Trophoblast cell (in vitro differentiated cells and primary cell): ENCODE measurements at regions not wholly inside any gene's neighbourhood (a gene's known extent, or its start where the extent isn't known, plus 50 kb on each side); places are given as distances from the start of the nearest gene placed in this dataset.

ENCODE experiments used
- DNase-seq, 2 donors: peaks; one replicate each; pipeline ENCODE4 v3.0.0-alpha.2; 2016
- H2AFZ ChIP-seq: 2 replicates; pipeline ENCODE4 v1.6.1; 2013; ENCODE audit warnings: low read length, moderate library complexity, mild to moderate bottlenecking; ENCODE audit not compliant: insufficient read depth, poor library complexity
- H2AK5ac ChIP-seq: 2 replicates; pipeline ENCODE4 v1.6.1; 2013; ENCODE audit warnings: mild to moderate bottlenecking, low read length
- H2BK120ac ChIP-seq: 2 replicates; pipeline ENCODE4 v1.6.1; 2013; ENCODE audit warnings: low read length, mild to moderate bottlenecking, moderate library complexity; ENCODE audit not compliant: insufficient read depth, poor library complexity
- H2BK12ac ChIP-seq: 2 replicates; pipeline ENCODE4 v1.6.1; 2013; ENCODE audit warnings: mild to moderate bottlenecking, low read length, moderate library complexity
- H2BK5ac ChIP-seq: 2 replicates; pipeline ENCODE4 v1.6.1; 2013; ENCODE audit warnings: low read length, low read depth, moderate library complexity, mild to moderate bottlenecking; ENCODE audit not compliant: poor library complexity
- H3K14ac ChIP-seq: 2 replicates; pipeline ENCODE4 v1.6.1; 2013; ENCODE audit warnings: mild to moderate bottlenecking, low read length
- H3K18ac ChIP-seq: 2 replicates; pipeline ENCODE4 v1.6.1; 2013; ENCODE audit warnings: mild to moderate bottlenecking, low read length
- H3K23ac ChIP-seq: 2 replicates; pipeline ENCODE4 v1.6.1; 2013; ENCODE audit warnings: low read length
- H3K27ac ChIP-seq: 2 replicates; pipeline ENCODE4 v1.5.1; 2013; ENCODE audit warnings: low read depth, mild to moderate bottlenecking, inconsistent platforms, low read length, moderate library complexity
- H3K27me3 ChIP-seq: 2 replicates; pipeline ENCODE4 v1.6.1; 2013; ENCODE audit warnings: inconsistent platforms, mild to moderate bottlenecking, low read length, moderate library complexity; ENCODE audit not compliant: insufficient read depth
- H3K36me3 ChIP-seq, 2 experiments: 1 replicate in 1 of 2; 2 replicates in 1 of 2; pipeline ENCODE4 v1.6.1; 2013; ENCODE audit warnings: low read length in 2 of 2, mild to moderate bottlenecking in 2 of 2, moderate library complexity in 1 of 2; ENCODE audit not compliant: insufficient read depth in 2 of 2, control insufficient read depth in 1 of 2
- H3K4ac ChIP-seq: 2 replicates; pipeline ENCODE4 v1.6.1; 2013; ENCODE audit warnings: low read depth, mild to moderate bottlenecking, low read length, moderate library complexity
- H3K4me1 ChIP-seq, 2 experiments: 1 replicate in 1 of 2; 2 replicates in 1 of 2; pipeline ENCODE4 v1.6.1; 2013; ENCODE audit warnings: low read length in 2 of 2, mild to moderate bottlenecking in 2 of 2, moderate library complexity in 1 of 2; ENCODE audit not compliant: insufficient read depth in 2 of 2, control insufficient read depth in 1 of 2
- H3K4me2 ChIP-seq: 2 replicates; pipeline ENCODE4 v1.6.1; 2013; ENCODE audit warnings: inconsistent platforms, mild to moderate bottlenecking, low read length, moderate library complexity
- H3K4me3 ChIP-seq: 2 replicates; pipeline ENCODE4 v1.5.1; 2013; ENCODE audit warnings: mild to moderate bottlenecking, low read depth, low read length, inconsistent platforms
- H3K79me1 ChIP-seq: one replicate; pipeline ENCODE4 v1.6.1; 2013; ENCODE audit warnings: low read length
- H3K79me2 ChIP-seq: 2 replicates; pipeline ENCODE4 v1.6.1; 2013; ENCODE audit warnings: low read length, mild to moderate bottlenecking; ENCODE audit not compliant: control insufficient read depth, insufficient read depth, poor library complexity
- H3K9ac ChIP-seq: 2 replicates; pipeline ENCODE4 v1.6.1; 2013; ENCODE audit warnings: mild to moderate bottlenecking, low read length
- H3K9me3 ChIP-seq: 2 replicates; pipeline ENCODE4 v1.6.1; 2013; ENCODE audit warnings: low read depth, mild to moderate bottlenecking, control low read depth, inconsistent platforms, low read length; ENCODE audit not compliant: insufficient read depth
- H4K12ac ChIP-seq: 2 replicates; pipeline ENCODE4 v1.6.1; 2013; ENCODE audit warnings: low read depth, mild to moderate bottlenecking, low read length, moderate library complexity
- H4K8ac ChIP-seq: 2 replicates; pipeline ENCODE4 v1.6.1; 2013; ENCODE audit warnings: low read depth, mild to moderate bottlenecking, low read length, moderate library complexity
- H4K91ac ChIP-seq: one replicate; pipeline ENCODE4 v1.6.1; 2013; ENCODE audit warnings: low read depth, mild to moderate bottlenecking, low read length, moderate library complexity
- WGBS: extraction: QIAGEN DNeasy Blood & Tissue Kit; methylation state at CpG from one replicate; pipeline ENCODE4 v1.1.7; 2013; ENCODE audit warnings: missing lambda C conversion rate; ENCODE audit not compliant: insufficient read length, insufficient coverage; ENCODE audit errors: extremely low coverage; 5-methylcytosine and 5-hydroxymethylcytosine counted together

DNA sequence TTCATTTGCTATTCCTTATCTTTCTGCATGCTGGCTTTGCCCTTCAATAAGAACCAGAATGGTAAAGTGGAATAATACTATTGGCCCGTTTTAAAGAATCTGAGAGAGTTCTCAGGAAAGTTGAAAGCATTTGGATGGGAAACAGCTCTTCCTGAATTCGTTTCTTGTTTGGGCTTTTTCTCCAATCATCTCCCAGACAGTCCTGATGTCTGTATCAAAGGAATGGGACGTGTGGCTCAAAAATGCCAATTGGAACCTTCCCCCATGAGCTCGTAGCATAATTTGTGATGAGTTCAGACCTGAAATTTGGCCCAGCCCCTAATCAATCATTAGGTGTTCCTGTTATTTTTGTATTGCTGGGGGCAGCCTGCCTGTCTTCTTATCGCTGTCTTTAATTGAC lies 75.8 kb upstream of the BACH2 start:
- H3K9me3 ChIP-seq, result no peaks in the 10 kb centered on the region
- H3K27me3 ChIP-seq, result no peaks in the 10 kb centered on the region
- no peak overlapping the region for H4K91ac ChIP-seq
- H3K4me1 ChIP-seq, result peaks cover 7 to 8% of the 10 kb centered on the region in 2 experiments
- peaks cover 7% of the 10 kb centered on the region for H3K79me1 ChIP-seq
- no CpG with 5 or more reads among the region's 5 CpGs for WGBS
- H3K79me2 ChIP-seq, result no peaks in the 10 kb centered on the region
- H3K27ac ChIP-seq, result no peak overlapping the region
- no peak overlapping the region for H3K4me3 ChIP-seq
- H3K36me3 ChIP-seq, result no peaks in the 10 kb centered on the region
- H2BK5ac ChIP-seq, result no peak overlapping the region
- no peak overlapping the region for H3K4me2 ChIP-seq
- no peak overlapping the region for H3K18ac ChIP-seq
- no peak overlapping the region for H3K14ac ChIP-seq
- no peak overlapping the region for H4K8ac ChIP-seq
- H2AK5ac ChIP-seq, result no peak overlapping the region
- H3K23ac ChIP-seq, result no peak overlapping the region
- H4K12ac ChIP-seq, result no peak overlapping the region
- H2BK120ac ChIP-seq, result no peak overlapping the region
- no peak overlapping the region for H2AFZ ChIP-seq
- no peak for DNase-seq
- no peak overlapping the region for H3K4ac ChIP-seq
- H3K9ac ChIP-seq, result no peak overlapping the region
- no peak overlapping the region for H2BK12ac ChIP-seq

DNA sequence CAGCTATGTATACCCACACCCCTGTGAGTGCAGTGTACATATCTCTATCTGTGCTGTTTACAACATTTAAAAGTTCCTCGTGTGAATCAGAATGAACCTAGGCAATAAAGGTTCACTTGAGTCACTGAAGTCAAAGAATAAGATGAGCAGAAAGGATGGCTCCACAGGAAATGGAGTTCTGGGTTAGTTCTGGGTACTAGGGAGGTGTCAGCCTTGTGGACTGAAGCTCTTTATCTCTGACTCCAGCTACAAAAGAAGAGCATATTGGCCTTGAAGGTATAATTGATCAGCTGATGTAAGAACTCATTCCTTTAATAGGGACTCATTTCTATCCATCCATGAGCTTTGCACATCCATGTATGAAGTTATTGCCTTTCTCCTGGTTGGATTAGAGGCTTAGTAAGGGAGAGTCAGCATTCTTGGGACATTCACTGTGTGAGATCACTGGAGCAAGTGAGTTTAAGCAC lies 73.9 kb upstream of the BACH2 start:
- H3K27me3 ChIP-seq, result no peaks in the 10 kb centered on the region
- no peak overlapping the region for H3K27ac ChIP-seq
- no peaks in the 10 kb centered on the region for H3K9me3 ChIP-seq
- no peak overlapping the region for H2AFZ ChIP-seq
- no peak overlapping the region for H2BK5ac ChIP-seq
- H3K18ac ChIP-seq, result no peak overlapping the region
- WGBS, result no CpG with 5 or more reads among the region's 1 CpG
- peak overlapping the region; percentile 37 for H2BK120ac ChIP-seq
- no peak overlapping the region for H4K91ac ChIP-seq
- no peak overlapping the region for H4K8ac ChIP-seq
- H4K12ac ChIP-seq, result no peak overlapping the region
- H3K9ac ChIP-seq, result no peak overlapping the region
- H3K4me1 ChIP-seq, result peaks cover 4 to 5% of the 10 kb centered on the region in 2 experiments
- no peak overlapping the region for H3K4ac ChIP-seq
- peak overlapping the region; percentile 57 for H2AK5ac ChIP-seq
- no peak overlapping the region for H3K4me2 ChIP-seq
- no peak overlapping the region for H3K4me3 ChIP-seq
- no peak for DNase-seq
- H3K14ac ChIP-seq, result no peak overlapping the region
- H3K23ac ChIP-seq, result no peak overlapping the region
- no peaks in the 10 kb centered on the region for H3K79me2 ChIP-seq
- no peak overlapping the region for H2BK12ac ChIP-seq
- no peaks in the 10 kb centered on the region for H3K36me3 ChIP-seq
- H3K79me1 ChIP-seq, result peaks cover 7% of the 10 kb centered on the region

DNA sequence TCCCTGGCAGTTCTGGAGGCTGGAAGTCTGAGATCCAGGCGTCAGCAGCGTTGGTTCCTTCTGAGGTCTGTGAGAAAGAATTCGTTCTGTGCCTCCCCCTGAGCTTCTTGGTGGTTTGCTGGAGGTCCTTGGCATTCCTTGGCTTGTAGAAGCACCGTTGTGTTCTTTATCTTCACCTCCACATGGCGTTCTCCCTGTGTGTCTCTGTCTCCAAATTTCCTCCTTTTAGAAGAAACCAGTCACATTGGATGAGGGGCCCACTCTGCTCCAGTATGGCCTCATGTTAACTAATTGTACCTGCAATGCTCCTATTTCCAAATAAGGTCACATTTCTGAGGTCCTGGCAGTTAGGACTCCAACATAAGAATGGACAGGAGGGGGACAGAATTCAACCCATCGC lies 73.0 kb upstream of the BACH2 start:
- H3K4ac ChIP-seq, result no peak overlapping the region
- H2BK120ac ChIP-seq, result peak overlapping the region; percentile 84
- no peak overlapping the region for H3K9ac ChIP-seq
- H2AK5ac ChIP-seq, result no peak overlapping the region
- WGBS, result no CpG with 5 or more reads among the region's 6 CpGs
- H2BK12ac ChIP-seq, result peak overlapping the region; percentile 74
- peak overlapping the region; percentile 54 for H3K14ac ChIP-seq
- H3K27ac ChIP-seq, result peak overlapping the region; percentile 93
- no peak overlapping the region for H4K12ac ChIP-seq
- H3K27me3 ChIP-seq, result no peaks in the 10 kb centered on the region
- no peaks in the 10 kb centered on the region for H3K9me3 ChIP-seq
- no peak overlapping the region for H3K23ac ChIP-seq
- no peaks in the 10 kb centered on the region for H3K79me2 ChIP-seq
- no peaks in the 10 kb centered on the region for H3K36me3 ChIP-seq
- H3K18ac ChIP-seq, result peak overlapping the region; percentile 83
- no peak overlapping the region for H4K8ac ChIP-seq
- H3K4me1 ChIP-seq, result peaks cover 4 to 5% of the 10 kb centered on the region in 2 experiments
- no peak for DNase-seq
- peak overlapping the region; percentile 89 for H2BK5ac ChIP-seq
- peak overlapping the region; percentile 36 for H3K4me2 ChIP-seq
- H2AFZ ChIP-seq, result no peak overlapping the region
- H3K4me3 ChIP-seq, result no peak overlapping the region
- peak overlapping the region; percentile 68 for H4K91ac ChIP-seq
- peaks cover 7% of the 10 kb centered on the region for H3K79me1 ChIP-seq

DNA sequence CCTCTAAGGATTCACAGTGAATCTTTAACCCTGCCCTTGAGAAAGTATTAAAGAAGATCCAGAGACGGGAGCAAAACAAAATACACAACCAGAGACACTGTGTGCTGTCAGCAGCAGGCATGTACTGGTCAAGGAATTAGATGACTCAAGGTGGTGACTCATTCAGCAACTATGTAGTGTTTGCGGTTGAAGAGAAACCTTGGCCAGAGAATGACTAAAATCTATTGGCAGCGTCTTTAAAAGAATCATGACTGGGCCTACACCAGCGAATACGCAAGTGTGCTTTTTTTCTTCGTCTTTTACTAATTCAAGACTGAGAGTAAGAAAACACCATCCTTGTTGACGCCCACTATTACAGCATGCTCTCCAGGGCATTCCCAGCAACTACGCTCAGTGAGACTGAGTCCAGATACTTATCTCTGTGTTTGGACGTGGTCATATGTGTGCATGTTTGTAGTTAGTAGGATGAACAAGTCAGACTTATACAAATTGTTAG lies 72.4 kb upstream of the BACH2 start:
- no peak overlapping the region for H3K9ac ChIP-seq
- H2AK5ac ChIP-seq, result no peak overlapping the region
- H3K4me2 ChIP-seq, result no peak overlapping the region
- no peak overlapping the region for H3K14ac ChIP-seq
- no peak overlapping the region for H4K12ac ChIP-seq
- peaks cover 7% of the 10 kb centered on the region for H3K79me1 ChIP-seq
- H3K36me3 ChIP-seq, result no peaks in the 10 kb centered on the region
- no peak overlapping the region for H3K18ac ChIP-seq
- H3K27ac ChIP-seq, result peak overlapping the region; percentile 93
- no peak overlapping the region for H4K91ac ChIP-seq
- WGBS, result no CpG with 5 or more reads among the region's 9 CpGs
- no peaks in the 10 kb centered on the region for H3K79me2 ChIP-seq
- peak; percentile 89 to 99 for DNase-seq
- H3K27me3 ChIP-seq, result no peaks in the 10 kb centered on the region
- no peak overlapping the region for H2BK120ac ChIP-seq
- H3K9me3 ChIP-seq, result no peaks in the 10 kb centered on the region
- H3K4me1 ChIP-seq, result peaks cover 4 to 7% of the 10 kb centered on the region in 2 experiments
- H3K23ac ChIP-seq, result no peak overlapping the region
- H4K8ac ChIP-seq, result no peak overlapping the region
- H2BK12ac ChIP-seq, result no peak overlapping the region
- no peak overlapping the region for H3K4me3 ChIP-seq
- no peak overlapping the region for H3K4ac ChIP-seq
- no peak overlapping the region for H2BK5ac ChIP-seq
- H2AFZ ChIP-seq, result no peak overlapping the region
